ENCODE measurements at regions not wholly inside any gene's neighbourhood (a gene's known extent, or its start where the extent isn't known, plus 50 kb on each side); places are given as distances from the start of the nearest gene placed in this dataset.
"Not testable (repeated sequence)": the region's sequence is repeated elsewhere in the genome, so short reads cannot be mapped to it uniquely, and the experiment has no call there.

GRCh38 chr21:17196623-17197022 is 316.2 kb upstream of the CXADR start:
- Histone ChIP-seq H3K27ac (no peak overlapping the region), H3K9me3 (peaks cover 0 to 11% (median 0%) of the 10 kb centered on the region in 12 donors), H3K4me1 (peaks cover 0 to 8% (median 0%) of the 10 kb centered on the region in 12 donors), H3K36me3 (no peaks in the 10 kb centered on the region), H3K4me3 (no peak overlapping the region), H3K27me3 (no peaks in the 10 kb centered on the region)
- ATAC-seq: no peak
- WGBS, 4 donors: 49 to 63% (median 58%) methylated on average over 2 of the region's 2 CpGs
- no peak for DNase-seq
- TF ChIP-seq CTCF (IDR thresholded peaks at IDR 0.05) (no peak), POLR2A (IDR thresholded peaks at IDR 0.05) (no peak)
- intact Hi-C loops (cut with DNase I): no loop called here

- peaks cover 0 to 11% (median 0%) of the 10 kb centered on the region in 12 donors for H3K9me3 ChIP-seq
- no peaks in the 10 kb centered on the region for H3K27me3 ChIP-seq
- DNase-seq (no peak), ATAC-seq (no peak)
- no peak overlapping the region for H3K27ac ChIP-seq
- intact Hi-C loops (cut with DNase I): no loop called here
- no peak for TF ChIP-seq CTCF (IDR thresholded peaks at IDR 0.05)
- no peak for TF ChIP-seq POLR2A (IDR thresholded peaks at IDR 0.05)
- H3K4me3 ChIP-seq: no peak overlapping the region
- H3K4me1 ChIP-seq: peaks cover 0 to 8% (median 0%) of the 10 kb centered on the region in 12 donors
- no peaks in the 10 kb centered on the region for H3K36me3 ChIP-seq
- 41 to 63% (median 56%) methylated on average over 1 of the region's 1 CpG for WGBS, 4 donors
These were observed 314.8 kb upstream of the CXADR start for GRCh38 chr21:17197996-17198395.

GRCh38 chr21:17200250-17200649 is 312.6 kb upstream of the CXADR start:
- intact Hi-C loops (cut with DNase I): no loop called here
- Histone ChIP-seq H3K27me3 (no peaks in the 10 kb centered on the region), H3K4me1 (peaks cover 0 to 8% (median 0%) of the 10 kb centered on the region in 12 donors), H3K9me3 (peaks cover 0 to 8% (median 0%) of the 10 kb centered on the region in 12 donors), H3K36me3 (no peaks in the 10 kb centered on the region), H3K4me3 (no peak overlapping the region), H3K27ac (no peak overlapping the region)
- no peak for ATAC-seq
- WGBS, 4 donors: 73 to 84% (median 81%) methylated on average over 2 of the region's 2 CpGs
- TF ChIP-seq POLR2A (IDR thresholded peaks at IDR 0.05) (no peak), CTCF (IDR thresholded peaks at IDR 0.05) (no peak)
- DNase-seq: no peak

GRCh38 chr21:17201741-17202260 is 311.0 kb upstream of the CXADR start:
- no peaks in the 10 kb centered on the region for H3K36me3 ChIP-seq
- intact Hi-C loops (cut with DNase I): no loop called here

GRCh38 chr21:17214801-17215200 is 298.0 kb upstream of the CXADR start:
- H3K9me3 ChIP-seq: peaks cover 0 to 20% (median 0%) of the 10 kb centered on the region in 12 donors
- H3K4me3 ChIP-seq: no peak overlapping the region
- TF ChIP-seq POLR2A (IDR thresholded peaks at IDR 0.05) (no peak), CTCF (IDR thresholded peaks at IDR 0.05) (no peak)
- intact Hi-C loops (cut with DNase I): no loop called here
- H3K27ac ChIP-seq: no peak overlapping the region
- DNase-seq: no peak
- no peaks in the 10 kb centered on the region for H3K4me1 ChIP-seq
- H3K36me3 ChIP-seq: no peaks in the 10 kb centered on the region
- no peak for ATAC-seq
- H3K27me3 ChIP-seq: no peaks in the 10 kb centered on the region
- WGBS, 4 donors: 69 to 82% (median 74%) methylated on average over 3 of the region's 3 CpGs

More at GRCh38 chr21:17201741-17202260, 311.0 kb upstream of the CXADR start:
- Histone ChIP-seq H3K9me3 (peaks cover 0 to 8% (median 0%) of the 10 kb centered on the region in 12 donors), H3K4me3 (no peak overlapping the region), H3K4me1 (peaks cover 0 to 3% (median 0%) of the 10 kb centered on the region in 12 donors), H3K27me3 (no peaks in the 10 kb centered on the region), H3K27ac (no peak overlapping the region)
- ATAC-seq (no peak), DNase-seq (no peak)
- 76 to 84% (median 80%) methylated on average over 2 of the region's 2 CpGs for WGBS, 4 donors
- no peak for TF ChIP-seq POLR2A (IDR thresholded peaks at IDR 0.05)

GRCh38 chr21:17219050-17219449 is 293.8 kb upstream of the CXADR start:
- H3K27me3 ChIP-seq; H3K27ac ChIP-seq; DNase-seq; H3K4me1 ChIP-seq; intact Hi-C loops (cut with DNase I); H3K4me3 ChIP-seq; H3K36me3 ChIP-seq; ATAC-seq: not testable (repeated sequence)
- H3K9me3 ChIP-seq: peaks cover 0 to 16% (median 0%) of the 10 kb centered on the region in 12 donors
- WGBS, 4 donors: 78 to 90% (median 85%) methylated on average over 1 of the region's 1 CpG

Data from heart left ventricle (tissue), 16 donors.